ENCODE measurements at regions not wholly inside any gene's neighbourhood (a gene's known extent, or its start where the extent isn't known, plus 50 kb on each side); places are given as distances from the start of the nearest gene placed in this dataset.

GRCh38 chr3:43863966-43864933 lies 173.5 kb downstream of the ABHD5 start:
- H3K27ac ChIP-seq (ENCODE audit: control insufficient read depth, insufficient read depth) = no peak overlapping the region
- no peaks in the 10 kb centered on the region for H4K20me1 ChIP-seq (ENCODE audit: control insufficient read depth, insufficient read depth)
- no peaks in the 10 kb centered on the region for H3K9me3 ChIP-seq (replicated peaks; ENCODE audit: control insufficient read depth, insufficient read depth, low read length)
- no TSS peak for BruUV-seq (replicated peaks)
- ChIA-PET POLR2A (no interaction called here), SMC1A (ENCODE audit: uncharacterized antibody, unreplicated experiment) (no interaction called here), RAD21 (ENCODE audit: unreplicated experiment) (no interaction called here), CTCF (interaction anchor here (1.1 to 5.3 kb wide), 2 partner anchors 9 to 11 kb away, joined by 3 to 26 read pairs; no protein-coding TSS in a partner anchor)
- H3K79me2 ChIP-seq (ENCODE audit: control insufficient read depth, insufficient read depth, low read length) = no peaks in the 10 kb centered on the region
- H2AFZ ChIP-seq (ENCODE audit: control insufficient read depth, low read depth, low read length) = no peak overlapping the region
- no peak overlapping the region for H3K4me2 ChIP-seq (ENCODE audit: control insufficient read depth, insufficient read depth)
- intact Hi-C loops (cut with micrococcal nuclease; ENCODE audit: unreplicated experiment) (no loop called here), in situ Hi-C loops (cut with MboI) (no loop called here)
- H3K9ac ChIP-seq (ENCODE audit: control insufficient read depth, insufficient read depth, low read length) = no peak overlapping the region
- ATAC-seq (no peak), DNase-seq (ENCODE audit: low read depth, low spot score) (no peak), FAIRE-seq (no peak)
- H3K36me3 ChIP-seq (ENCODE audit: control insufficient read depth in 2 of 2, insufficient read depth in 2 of 2, low read length in 1 of 2) = no peaks in the 10 kb centered on the region
- no peak for TF ChIP-seq JUNB (IDR thresholded peaks at IDR 0.05)
- no peaks in the 10 kb centered on the region for H3K4me1 ChIP-seq (ENCODE audit: control insufficient read depth, insufficient read depth, low read length)
- WGBS (ENCODE audit: insufficient coverage, insufficient replicate concordance, low lambda C conversion rate, missing lambda C conversion rate) = 4% methylated on average over 6 of the region's 6 CpGs
- H3K4me3 ChIP-seq = no peak overlapping the region
- peaks cover 4% of the 10 kb centered on the region in 2 experiments; a peak in 3 of 4 replicates for H3K27me3 ChIP-seq (replicated peaks in 1 of 2; ENCODE audit: control insufficient read depth in 2 of 2, insufficient read depth in 2 of 2, low read length in 1 of 2)

GRCh38 chr3:43865351-43865750 lies 174.6 kb downstream of the ABHD5 start:
- Histone ChIP-seq H3K9ac (ENCODE audit: control insufficient read depth, insufficient read depth, low read length) (no peak overlapping the region), H3K4me1 (ENCODE audit: control insufficient read depth, insufficient read depth, low read length) (no peaks in the 10 kb centered on the region), H3K4me3 (no peak overlapping the region), H3K79me2 (ENCODE audit: control insufficient read depth, insufficient read depth, low read length) (no peaks in the 10 kb centered on the region), H3K27me3 (replicated peaks in 1 of 2; ENCODE audit: control insufficient read depth in 2 of 2, insufficient read depth in 2 of 2, low read length in 1 of 2) (peaks cover 6 to 7% of the 10 kb centered on the region in 2 experiments; a peak in 3 of 4 replicates), H3K4me2 (ENCODE audit: control insufficient read depth, insufficient read depth) (no peak overlapping the region), H3K27ac (ENCODE audit: control insufficient read depth, insufficient read depth) (no peak overlapping the region), H3K9me3 (replicated peaks; ENCODE audit: control insufficient read depth, insufficient read depth, low read length) (no peaks in the 10 kb centered on the region), H3K36me3 (ENCODE audit: control insufficient read depth in 2 of 2, insufficient read depth in 2 of 2, low read length in 1 of 2) (no peaks in the 10 kb centered on the region), H2AFZ (ENCODE audit: control insufficient read depth, low read depth, low read length) (no peak overlapping the region), H4K20me1 (ENCODE audit: control insufficient read depth, insufficient read depth) (0 out of 2 replicates have a peak, but pooled peaks cover 3% of the 10 kb centered on the region)
- in situ Hi-C loops (cut with MboI) = no loop called here
- 58% methylated on average over 4 of the region's 4 CpGs for WGBS (ENCODE audit: insufficient coverage, insufficient replicate concordance, low lambda C conversion rate, missing lambda C conversion rate)
- ChIA-PET RAD21 (ENCODE audit: unreplicated experiment) (no interaction called here), CTCF (interaction anchor here (5.3 kb wide), 1 partner anchor 10 kb away, joined by 26 read pairs; no protein-coding TSS in a partner anchor), POLR2A (no interaction called here), SMC1A (ENCODE audit: uncharacterized antibody, unreplicated experiment) (no interaction called here)
- TF ChIP-seq NKRF (conservative IDR thresholded peaks at IDR 0.05) = no peak
- no peak for TF ChIP-seq HDAC6 (IDR thresholded peaks at IDR 0.05; ENCODE audit: unreplicated experiment)
- no peak for TF ChIP-seq PAX5 (IDR thresholded peaks at IDR 0.05; ENCODE audit: borderline replicate concordance, low read depth, low read length)
- no peak for TF ChIP-seq GABPA (IDR thresholded peaks at IDR 0.05; ENCODE audit: low read depth)
- no peak for TF ChIP-seq ASH2L (IDR thresholded peaks at IDR 0.05; ENCODE audit: borderline replicate concordance, low read depth)
- TF ChIP-seq BCL11A (IDR thresholded peaks at IDR 0.05; ENCODE audit: low read depth, low read length) = no peak
- intact Hi-C loops (cut with micrococcal nuclease; ENCODE audit: unreplicated experiment) = no loop called here
- no TSS peak for BruUV-seq (replicated peaks)
- DNase-seq (ENCODE audit: low read depth, low spot score) = no peak
- no peak for FAIRE-seq
- ATAC-seq = no peak
